ENCODE measurements at regions not wholly inside any gene's neighbourhood (a gene's known extent, or its start where the extent isn't known, plus 50 kb on each side); places are given as distances from the start of the nearest gene placed in this dataset.

DNA sequence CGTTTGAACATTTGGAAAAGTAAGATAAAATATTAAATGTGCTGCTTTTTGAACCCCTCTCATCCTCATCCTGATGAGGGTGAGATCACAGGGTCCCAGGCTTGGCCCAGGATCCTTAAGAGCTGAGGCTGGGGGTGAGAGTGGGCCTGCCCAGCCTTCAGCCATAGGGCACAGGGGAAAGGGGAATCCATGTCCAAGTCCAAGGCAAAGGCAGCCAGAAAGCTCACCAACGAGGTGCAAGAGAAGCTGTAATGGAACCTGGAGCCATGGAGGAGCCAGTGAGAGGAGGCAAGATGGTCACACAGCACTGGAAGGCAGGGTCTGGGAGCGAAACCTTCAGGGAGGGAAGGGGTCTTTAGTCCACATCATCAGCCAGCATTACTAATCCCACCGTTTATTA is 191.9 kb downstream of the RRAGC start:
- intact Hi-C loops (cut with micrococcal nuclease): loop anchor here (10.0 kb wide), 1 partner anchor 283 kb away; no protein-coding TSS in a partner anchor
- Histone ChIP-seq H3K27me3 (ENCODE audit: insufficient read depth, low read length) (peaks cover 65% of the 10 kb centered on the region), H3K79me2 (ENCODE audit: insufficient read depth, low read length) (no peaks in the 10 kb centered on the region), H3K4me3 (replicated peaks in 1 of 2; ENCODE audit: low read depth in 1 of 2, low read length in 2 of 2) (no peak overlapping the region), H3K9me2 (ENCODE audit: insufficient read depth) (no peaks in the 10 kb centered on the region), H2AFZ (ENCODE audit: low read depth, low read length, poor library complexity, severe bottlenecking) (no peak overlapping the region), H4K20me1 (ENCODE audit: insufficient read depth) (no peaks in the 10 kb centered on the region), H3K4me1 (ENCODE audit: control insufficient read depth in 1 of 2, insufficient read depth in 2 of 2, low read length in 2 of 2) (no peaks in the 10 kb centered on the region), H3K27ac (ENCODE audit: low read depth, low read length) (no peak overlapping the region), H3K36me3 (ENCODE audit: control insufficient read depth in 1 of 2, insufficient read depth in 2 of 2, low read length in 2 of 2) (no peaks in the 10 kb centered on the region), H3K9me3 (ENCODE audit: control insufficient read depth in 1 of 2, insufficient read depth in 1 of 2, low read depth in 1 of 2, low read length in 2 of 2) (no peaks in the 10 kb centered on the region), H3K4me2 (ENCODE audit: low read length) (no peak overlapping the region), H3K9ac (ENCODE audit: low read length) (no peak overlapping the region)
- DNase-seq (ENCODE audit: low read depth, low spot score) (no peak), ATAC-seq (no peak)
- TF ChIP-seq SP1 (IDR thresholded peaks at IDR 0.05; ENCODE audit: low read depth): no peak
- no peak for TF ChIP-seq SIN3A (IDR thresholded peaks at IDR 0.05; ENCODE audit: low read depth)
- TF ChIP-seq EZH2phosphoT487 (IDR thresholded peaks at IDR 0.05; ENCODE audit: borderline replicate concordance): no peak
- TF ChIP-seq ZNF274 (IDR thresholded peaks at IDR 0.05; ENCODE audit: low read depth, low read length): no peak
- no peak for TF ChIP-seq CBX3 (IDR thresholded peaks at IDR 0.05; ENCODE audit: low read depth)
- no peak for TF ChIP-seq EGR1 (IDR thresholded peaks at IDR 0.05; ENCODE audit: low read depth)
- TF ChIP-seq, protein P1, sequence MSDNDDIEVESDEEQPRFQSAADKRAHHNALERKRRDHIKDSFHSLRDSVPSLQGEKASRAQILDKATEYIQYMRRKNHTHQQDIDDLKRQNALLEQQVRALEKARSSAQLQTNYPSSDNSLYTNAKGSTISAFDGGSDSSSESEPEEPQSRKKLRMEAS (IDR thresholded peaks at IDR 0.05): no peak
- TF ChIP-seq SRF (IDR thresholded peaks at IDR 0.05; ENCODE audit: low read depth): no peak
- TF ChIP-seq ELF1 (IDR thresholded peaks at IDR 0.05; ENCODE audit: borderline replicate concordance, low read depth): no peak
- TF ChIP-seq JUND (IDR thresholded peaks at IDR 0.05): no peak
- TF ChIP-seq RAD21 (IDR thresholded peaks at IDR 0.05; ENCODE audit: low read depth): no peak
- ChIA-PET RAD21 (ENCODE audit: low non-redundant PET in 1 of 2, low total read pairs in 2 of 2, uncharacterized antibody in 2 of 2, unreplicated experiment in 2 of 2) (no interaction called here), POLR2A (no interaction called here), CTCF (no interaction called here)
- BruUV-seq (replicated peaks): no TSS peak

DNA sequence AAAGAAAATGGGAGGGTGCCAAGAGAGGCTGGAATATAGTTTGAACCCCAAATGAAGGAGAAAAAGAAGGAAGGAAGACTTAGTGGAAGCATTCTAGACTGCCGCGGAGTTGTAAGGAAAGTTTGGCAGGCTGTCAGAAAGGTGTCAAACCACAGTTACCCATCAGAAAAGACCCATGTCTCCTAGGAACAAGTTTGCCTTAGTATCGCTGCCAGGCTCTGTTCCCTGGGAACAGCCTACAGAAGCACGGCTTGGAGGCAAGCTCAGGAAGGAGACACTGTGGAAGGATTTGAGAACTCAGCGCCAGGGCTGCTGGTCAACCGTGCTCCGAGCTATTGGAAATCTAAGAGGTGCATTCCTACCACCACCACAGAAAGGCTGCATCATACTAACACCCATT is 197.4 kb downstream of the RRAGC start:
- CTCF ChIA-PET: no interaction called here
- TF ChIP-seq ZFX (IDR thresholded peaks at IDR 0.05) (no peak), POLR2AphosphoS5 (IDR thresholded peaks at IDR 0.05; ENCODE audit: low read depth, low read length) (no peak), CEBPB (IDR thresholded peaks at IDR 0.05; ENCODE audit: low read depth) (no peak), ELF1 (IDR thresholded peaks at IDR 0.05; ENCODE audit: borderline replicate concordance, low read depth) (no peak), JUND (IDR thresholded peaks at IDR 0.05) (no peak), EZH2 (IDR thresholded peaks at IDR 0.05) (no peak)
- TF ChIP-seq, protein P2, sequence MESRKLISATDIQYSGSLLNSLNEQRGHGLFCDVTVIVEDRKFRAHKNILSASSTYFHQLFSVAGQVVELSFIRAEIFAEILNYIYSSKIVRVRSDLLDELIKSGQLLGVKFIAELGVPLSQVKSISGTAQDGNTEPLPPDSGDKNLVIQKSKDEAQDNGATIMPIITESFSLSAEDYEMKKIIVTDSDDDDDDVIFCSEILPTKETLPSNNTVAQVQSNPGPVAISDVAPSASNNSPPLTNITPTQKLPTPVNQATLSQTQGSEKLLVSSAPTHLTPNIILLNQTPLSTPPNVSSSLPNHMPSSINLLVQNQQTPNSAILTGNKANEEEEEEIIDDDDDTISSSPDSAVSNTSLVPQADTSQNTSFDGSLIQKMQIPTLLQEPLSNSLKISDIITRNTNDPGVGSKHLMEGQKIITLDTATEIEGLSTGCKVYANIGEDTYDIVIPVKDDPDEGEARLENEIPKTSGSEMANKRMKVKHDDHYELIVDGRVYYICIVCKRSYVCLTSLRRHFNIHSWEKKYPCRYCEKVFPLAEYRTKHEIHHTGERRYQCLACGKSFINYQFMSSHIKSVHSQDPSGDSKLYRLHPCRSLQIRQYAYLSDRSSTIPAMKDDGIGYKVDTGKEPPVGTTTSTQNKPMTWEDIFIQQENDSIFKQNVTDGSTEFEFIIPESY (IDR thresholded peaks at IDR 0.05; ENCODE audit: extremely low read depth, insufficient replicate concordance, low read length): no peak
- TF ChIP-seq, protein P3, sequence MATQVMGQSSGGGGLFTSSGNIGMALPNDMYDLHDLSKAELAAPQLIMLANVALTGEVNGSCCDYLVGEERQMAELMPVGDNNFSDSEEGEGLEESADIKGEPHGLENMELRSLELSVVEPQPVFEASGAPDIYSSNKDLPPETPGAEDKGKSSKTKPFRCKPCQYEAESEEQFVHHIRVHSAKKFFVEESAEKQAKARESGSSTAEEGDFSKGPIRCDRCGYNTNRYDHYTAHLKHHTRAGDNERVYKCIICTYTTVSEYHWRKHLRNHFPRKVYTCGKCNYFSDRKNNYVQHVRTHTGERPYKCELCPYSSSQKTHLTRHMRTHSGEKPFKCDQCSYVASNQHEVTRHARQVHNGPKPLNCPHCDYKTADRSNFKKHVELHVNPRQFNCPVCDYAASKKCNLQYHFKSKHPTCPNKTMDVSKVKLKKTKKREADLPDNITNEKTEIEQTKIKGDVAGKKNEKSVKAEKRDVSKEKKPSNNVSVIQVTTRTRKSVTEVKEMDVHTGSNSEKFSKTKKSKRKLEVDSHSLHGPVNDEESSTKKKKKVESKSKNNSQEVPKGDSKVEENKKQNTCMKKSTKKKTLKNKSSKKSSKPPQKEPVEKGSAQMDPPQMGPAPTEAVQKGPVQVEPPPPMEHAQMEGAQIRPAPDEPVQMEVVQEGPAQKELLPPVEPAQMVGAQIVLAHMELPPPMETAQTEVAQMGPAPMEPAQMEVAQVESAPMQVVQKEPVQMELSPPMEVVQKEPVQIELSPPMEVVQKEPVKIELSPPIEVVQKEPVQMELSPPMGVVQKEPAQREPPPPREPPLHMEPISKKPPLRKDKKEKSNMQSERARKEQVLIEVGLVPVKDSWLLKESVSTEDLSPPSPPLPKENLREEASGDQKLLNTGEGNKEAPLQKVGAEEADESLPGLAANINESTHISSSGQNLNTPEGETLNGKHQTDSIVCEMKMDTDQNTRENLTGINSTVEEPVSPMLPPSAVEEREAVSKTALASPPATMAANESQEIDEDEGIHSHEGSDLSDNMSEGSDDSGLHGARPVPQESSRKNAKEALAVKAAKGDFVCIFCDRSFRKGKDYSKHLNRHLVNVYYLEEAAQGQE (IDR thresholded peaks at IDR 0.05; ENCODE audit: low read depth): no peak
- TF ChIP-seq, protein P1 (IDR thresholded peaks at IDR 0.05): no peak

More for the DNA sequence above, 197.4 kb downstream of the RRAGC start:
- ChIA-PET POLR2A (no interaction called here), RAD21 (ENCODE audit: low non-redundant PET in 1 of 2, low total read pairs in 2 of 2, uncharacterized antibody in 2 of 2, unreplicated experiment in 2 of 2) (no interaction called here)
- Histone ChIP-seq H2AFZ (ENCODE audit: low read depth, low read length, poor library complexity, severe bottlenecking) (no peak overlapping the region), H3K27me3 (ENCODE audit: insufficient read depth, low read length) (peaks cover 21% of the 10 kb centered on the region; the same call in 1 of the 2 replicates), H3K9me2 (ENCODE audit: insufficient read depth) (no peaks in the 10 kb centered on the region), H3K9me3 (ENCODE audit: control insufficient read depth in 1 of 2, insufficient read depth in 1 of 2, low read depth in 1 of 2, low read length in 2 of 2) (peaks cover 0 to 4% of the 10 kb centered on the region in 2 experiments; a peak in 1 of 4 replicates), H3K4me3 (replicated peaks in 1 of 2; ENCODE audit: low read depth in 1 of 2, low read length in 2 of 2) (no peak overlapping the region), H3K9ac (ENCODE audit: low read length) (no peak overlapping the region), H3K27ac (ENCODE audit: low read depth, low read length) (no peak overlapping the region), H4K20me1 (ENCODE audit: insufficient read depth) (no peaks in the 10 kb centered on the region), H3K4me2 (ENCODE audit: low read length) (no peak overlapping the region), H3K79me2 (ENCODE audit: insufficient read depth, low read length) (no peaks in the 10 kb centered on the region), H3K36me3 (ENCODE audit: control insufficient read depth in 1 of 2, insufficient read depth in 2 of 2, low read length in 2 of 2) (no peaks in the 10 kb centered on the region), H3K4me1 (ENCODE audit: control insufficient read depth in 1 of 2, insufficient read depth in 2 of 2, low read length in 2 of 2) (no peaks in the 10 kb centered on the region)
- no TSS peak for BruUV-seq (replicated peaks)
- DNase-seq (ENCODE audit: low read depth, low spot score): no peak
- intact Hi-C loops (cut with micrococcal nuclease): loop anchor here (10.0 kb wide), 1 partner anchor 277 kb away; no protein-coding TSS in a partner anchor
- no peak for ATAC-seq
